Esophagus muscularis mucosa (tissue), 4 donors: ENCODE measurements at regions not wholly inside any gene's neighbourhood (a gene's known extent, or its start where the extent isn't known, plus 50 kb on each side); places are given as distances from the start of the nearest gene placed in this dataset.

Source experiments
- DNase-seq: peaks from one replicate; pipeline ENCODE4 v3.0.0-alpha.2; 2017; ENCODE audit errors: extremely low spot score
- H3K27ac ChIP-seq, 4 donors: fragments of 200-600 bp; sonication (generic); replicated peaks in 1 of 4; 1 replicate in 3 of 4; 2 replicates in 1 of 4; pipeline ENCODE4 v1.5.1; 2016 to 2019; ENCODE audit warnings: mild to moderate bottlenecking in 1 of 4
- H3K27me3 ChIP-seq, 4 donors: fragments of 200-600 bp; sonication (generic); one replicate each; pipeline versions ENCODE4 v1.5.1 to v1.6.0; 2016 to 2019
- H3K36me3 ChIP-seq, 4 donors: fragments of 200-600 bp; sonication (generic); one replicate each; pipeline ENCODE4 v1.5.1; 2016 to 2019
- H3K4me1 ChIP-seq, 4 donors: fragments of 200-600 bp; sonication (generic); one replicate each; pipeline ENCODE4 v1.5.1; 2016 to 2019
- H3K4me3 ChIP-seq, 4 donors: fragments of 200-600 bp; sonication (generic); 1 replicate in 2 of 4; 2 replicates in 2 of 4; pipeline ENCODE4 v1.5.1; 2016 to 2019; ENCODE audit warnings: mild to moderate bottlenecking in 4 of 4, moderate library complexity in 1 of 4
- H3K9me3 ChIP-seq, 4 donors: fragments of 200-600 bp; sonication (generic); 1 replicate in 3 of 4; 2 replicates in 1 of 4; pipeline ENCODE4 v1.5.1; 2016 to 2019
- CTCF ChIP-seq, 3 experiments: fragments of 200-600 bp in 2 of 3; fragments of 450-650 bp in 1 of 3; sonication (generic) in 2 of 3; IDR thresholded peaks; one replicate each; pipeline ENCODE4 v1.5.1; 2017 to 2019; ENCODE audit warnings: antibody characterized with exemption in 3 of 3, mild to moderate bottlenecking in 2 of 3, moderate library complexity in 1 of 3
- EP300 ChIP-seq: sonication (generic); formaldehyde crosslinking; IDR thresholded peaks from one replicate; pipeline ENCODE4 v1.6.1; 2017; ENCODE audit warnings: antibody characterized with exemption
- POLR2A ChIP-seq: fragments of 450-650 bp; IDR thresholded peaks from one replicate; pipeline ENCODE4 v1.6.1; 2017; ENCODE audit warnings: antibody characterized with exemption, moderate library complexity, mild to moderate bottlenecking, low read depth
- POLR2AphosphoS5 ChIP-seq, 2 donors: sonication (generic); formaldehyde crosslinking; IDR thresholded peaks; one replicate each; pipeline ENCODE4 v1.6.1; 2017; ENCODE audit warnings: antibody characterized with exemption in 2 of 2
- WGBS: methylation state at CpG from one replicate; pipeline ENCODE4 v1.1.5; 2018; 5-methylcytosine and 5-hydroxymethylcytosine counted together
- intact Hi-C: fragments of 100-400 bp; cut with DNase I; formaldehyde crosslinking; loops from one replicate; pipeline ENCODE4 v1.15.1; 2023

- Histone ChIP-seq H3K36me3 (no peaks in the 10 kb centered on the region), H3K9me3 (no peaks in the 10 kb centered on the region), H3K4me1 (no peaks in the 10 kb centered on the region), H3K4me3 (no peak overlapping the region), H3K27me3 (no peaks in the 10 kb centered on the region), H3K27ac (no peak overlapping the region)
- no peak for DNase-seq
- TF ChIP-seq EP300 (no peak), POLR2AphosphoS5 (IDR thresholded peaks at IDR 0.05) (no peak), CTCF (IDR thresholded peaks at IDR 0.05) (no peak), POLR2A (no peak)
- 44% methylated on average over 1 of the region's 1 CpG for WGBS
- intact Hi-C loops = no loop called here
These were observed 79.1 kb upstream of the APOOL start for GRCh38 chrX:84924624-84925023.

GRCh38 chrX:84932814-84933213 is 70.9 kb upstream of the APOOL start:
- Histone ChIP-seq H3K9me3 (no peaks in the 10 kb centered on the region), H3K4me1 (no peaks in the 10 kb centered on the region), H3K36me3 (no peaks in the 10 kb centered on the region), H3K27ac (no peak overlapping the region), H3K4me3 (no peak overlapping the region), H3K27me3 (no peaks in the 10 kb centered on the region)
- DNase-seq = no peak
- TF ChIP-seq EP300 (no peak), POLR2AphosphoS5 (IDR thresholded peaks at IDR 0.05) (no peak), CTCF (IDR thresholded peaks at IDR 0.05) (no peak), POLR2A (no peak)
- intact Hi-C loops = no loop called here

- DNase-seq = no peak
- H3K27me3 ChIP-seq = no peaks in the 10 kb centered on the region
- 74% methylated on average over 19 of the region's 46 CpGs for WGBS
- H3K36me3 ChIP-seq = no peaks in the 10 kb centered on the region
- no peak overlapping the region for H3K27ac ChIP-seq
- H3K4me3 ChIP-seq = no peak overlapping the region
- no peak for TF ChIP-seq POLR2A
- no peak for TF ChIP-seq CTCF (IDR thresholded peaks at IDR 0.05)
- no peak for TF ChIP-seq POLR2AphosphoS5 (IDR thresholded peaks at IDR 0.05)
- TF ChIP-seq EP300 = no peak
- H3K4me1 ChIP-seq = no peaks in the 10 kb centered on the region
- intact Hi-C loops = no loop called here
- no peaks in the 10 kb centered on the region for H3K9me3 ChIP-seq
These were observed 69.6 kb upstream of the APOOL start for GRCh38 chrX:84933956-84934556.
